ENCODE measurements at regions not wholly inside any gene's neighbourhood (a gene's known extent, or its start where the extent isn't known, plus 50 kb on each side); places are given as distances from the start of the nearest gene placed in this dataset.

DNA sequence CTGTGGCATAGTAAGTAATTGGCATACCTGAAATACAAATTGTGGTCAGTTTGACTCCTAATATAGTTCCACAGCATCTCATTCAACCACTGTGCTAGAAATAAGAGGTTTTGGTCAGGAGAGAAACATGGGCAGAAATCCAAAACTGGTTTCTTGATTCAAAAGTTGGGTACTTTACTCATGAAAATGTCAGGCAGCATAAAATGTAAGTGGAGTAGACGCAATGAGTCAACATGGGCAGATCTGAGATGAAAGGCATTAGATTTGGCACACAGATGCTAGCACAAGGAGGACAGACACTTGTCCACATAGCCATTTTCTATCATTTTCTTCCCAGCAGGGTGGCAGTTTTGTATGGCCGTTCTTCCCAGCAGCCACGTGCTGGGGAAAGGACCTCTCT lies 255.8 kb upstream of the CDIN1 start:
- H3K4me3 ChIP-seq (replicated peaks in 1 of 4; ENCODE audit: control extremely low read depth in 1 of 4, insufficient read depth in 1 of 4, low read depth in 3 of 4, low read length in 4 of 4) = no peak overlapping the region
- no peak overlapping the region for H2AFZ ChIP-seq (ENCODE audit: low read length)
- TF ChIP-seq, protein P1, sequence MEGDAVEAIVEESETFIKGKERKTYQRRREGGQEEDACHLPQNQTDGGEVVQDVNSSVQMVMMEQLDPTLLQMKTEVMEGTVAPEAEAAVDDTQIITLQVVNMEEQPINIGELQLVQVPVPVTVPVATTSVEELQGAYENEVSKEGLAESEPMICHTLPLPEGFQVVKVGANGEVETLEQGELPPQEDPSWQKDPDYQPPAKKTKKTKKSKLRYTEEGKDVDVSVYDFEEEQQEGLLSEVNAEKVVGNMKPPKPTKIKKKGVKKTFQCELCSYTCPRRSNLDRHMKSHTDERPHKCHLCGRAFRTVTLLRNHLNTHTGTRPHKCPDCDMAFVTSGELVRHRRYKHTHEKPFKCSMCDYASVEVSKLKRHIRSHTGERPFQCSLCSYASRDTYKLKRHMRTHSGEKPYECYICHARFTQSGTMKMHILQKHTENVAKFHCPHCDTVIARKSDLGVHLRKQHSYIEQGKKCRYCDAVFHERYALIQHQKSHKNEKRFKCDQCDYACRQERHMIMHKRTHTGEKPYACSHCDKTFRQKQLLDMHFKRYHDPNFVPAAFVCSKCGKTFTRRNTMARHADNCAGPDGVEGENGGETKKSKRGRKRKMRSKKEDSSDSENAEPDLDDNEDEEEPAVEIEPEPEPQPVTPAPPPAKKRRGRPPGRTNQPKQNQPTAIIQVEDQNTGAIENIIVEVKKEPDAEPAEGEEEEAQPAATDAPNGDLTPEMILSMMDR (conservative IDR thresholded peaks at IDR 0.05 in 1 of 2, IDR thresholded peaks at IDR 0.05 in 1 of 2; ENCODE audit: low read depth in 1 of 2, low read length in 2 of 2) = no peak
- no peak for TF ChIP-seq EZH2 (IDR thresholded peaks at IDR 0.05; ENCODE audit: low read length, missing control alignments)
- H3K4me1 ChIP-seq (ENCODE audit: control insufficient read depth, extremely low read depth, insufficient read depth, low read length) = no peaks in the 10 kb centered on the region
- no peaks in the 10 kb centered on the region for H3K27me3 ChIP-seq (ENCODE audit: control insufficient read depth, insufficient read depth, low read length)
- no peaks in the 10 kb centered on the region for H4K20me1 ChIP-seq (ENCODE audit: control insufficient read depth, extremely low read depth, insufficient read depth, low read length)
- no peaks in the 10 kb centered on the region for H3K9me3 ChIP-seq (ENCODE audit: control insufficient read depth, insufficient read depth, low read depth, low read length)
- no peaks in the 10 kb centered on the region for H3K36me3 ChIP-seq (ENCODE audit: control insufficient read depth, insufficient read depth, low read length)
- no peak overlapping the region for H3K4me2 ChIP-seq (ENCODE audit: extremely low read depth, insufficient read depth, low read length)
- H3K9ac ChIP-seq (ENCODE audit: insufficient read depth, low read length) = no peak overlapping the region
- H3K79me2 ChIP-seq (ENCODE audit: control insufficient read depth, insufficient read depth, low read length) = no peaks in the 10 kb centered on the region
- H3K27ac ChIP-seq (ENCODE audit: insufficient read depth, low read length) = no peak overlapping the region
- DNase-seq (ENCODE audit: low read depth in 2 of 2) = peak in 1 of 2 donors; percentile 80

DNA sequence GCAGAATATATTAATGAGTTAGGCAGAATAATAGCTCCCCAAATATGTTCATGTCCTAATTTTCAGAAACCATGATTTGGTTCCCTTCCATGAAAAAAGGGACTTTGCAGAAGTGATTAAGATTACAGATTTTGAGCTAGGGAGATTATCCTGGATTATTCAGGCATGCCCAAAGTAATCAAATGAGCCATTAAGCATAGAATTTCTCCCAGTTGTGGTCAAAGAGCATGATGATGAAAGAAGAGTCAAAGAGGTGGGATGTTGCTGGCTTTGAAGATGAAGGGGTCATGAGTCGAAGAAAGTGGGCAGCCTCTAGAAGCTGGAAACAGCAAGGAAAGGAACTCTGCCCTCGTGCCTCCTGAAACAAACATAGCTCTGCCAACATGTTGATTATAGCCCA lies 254.2 kb upstream of the CDIN1 start:
- TF ChIP-seq, protein P1 (conservative IDR thresholded peaks at IDR 0.05 in 1 of 2, IDR thresholded peaks at IDR 0.05 in 1 of 2; ENCODE audit: low read depth in 1 of 2, low read length in 2 of 2) = no peak
- no peak for TF ChIP-seq EZH2 (IDR thresholded peaks at IDR 0.05; ENCODE audit: low read length, missing control alignments)
- Histone ChIP-seq H3K79me2 (ENCODE audit: control insufficient read depth, insufficient read depth, low read length) (no peaks in the 10 kb centered on the region), H3K27me3 (ENCODE audit: control insufficient read depth, insufficient read depth, low read length) (no peaks in the 10 kb centered on the region), H3K4me3 (replicated peaks in 1 of 4; ENCODE audit: control extremely low read depth in 1 of 4, insufficient read depth in 1 of 4, low read depth in 3 of 4, low read length in 4 of 4) (no peak overlapping the region), H3K9me3 (ENCODE audit: control insufficient read depth, insufficient read depth, low read depth, low read length) (no peaks in the 10 kb centered on the region), H3K27ac (ENCODE audit: insufficient read depth, low read length) (no peak overlapping the region), H3K9ac (ENCODE audit: insufficient read depth, low read length) (no peak overlapping the region), H2AFZ (ENCODE audit: low read length) (no peak overlapping the region), H4K20me1 (ENCODE audit: control insufficient read depth, extremely low read depth, insufficient read depth, low read length) (no peaks in the 10 kb centered on the region), H3K4me2 (ENCODE audit: extremely low read depth, insufficient read depth, low read length) (no peak overlapping the region), H3K4me1 (ENCODE audit: control insufficient read depth, extremely low read depth, insufficient read depth, low read length) (no peaks in the 10 kb centered on the region), H3K36me3 (ENCODE audit: control insufficient read depth, insufficient read depth, low read length) (no peaks in the 10 kb centered on the region)
- no peak for DNase-seq (ENCODE audit: low read depth in 2 of 2)

DNA sequence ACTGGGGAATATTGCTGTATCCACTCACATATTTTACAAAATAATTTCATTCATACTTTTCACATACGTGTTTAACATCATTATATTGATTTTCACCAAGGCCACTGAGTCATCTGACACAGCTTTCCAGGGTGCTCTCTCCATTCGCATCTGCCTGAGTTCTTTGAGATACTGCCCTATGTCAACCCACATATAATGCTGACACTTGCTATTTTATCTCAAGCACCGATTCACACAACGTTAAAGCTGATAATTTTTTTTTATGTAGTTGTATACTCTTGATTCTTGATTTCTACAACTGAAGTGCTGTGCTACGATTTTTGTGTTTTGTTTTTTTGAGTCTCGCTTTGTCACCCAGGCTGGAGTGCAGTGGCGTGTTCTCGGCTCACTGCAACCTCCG lies 249.8 kb upstream of the CDIN1 start:
- Histone ChIP-seq H3K9me3 (ENCODE audit: control insufficient read depth, insufficient read depth, low read depth, low read length) (no peaks in the 10 kb centered on the region), H3K79me2 (ENCODE audit: control insufficient read depth, insufficient read depth, low read length) (no peaks in the 10 kb centered on the region), H3K36me3 (ENCODE audit: control insufficient read depth, insufficient read depth, low read length) (no peaks in the 10 kb centered on the region), H4K20me1 (ENCODE audit: control insufficient read depth, extremely low read depth, insufficient read depth, low read length) (no peaks in the 10 kb centered on the region), H3K4me2 (ENCODE audit: extremely low read depth, insufficient read depth, low read length) (no peak overlapping the region), H3K27ac (ENCODE audit: insufficient read depth, low read length) (no peak overlapping the region), H2AFZ (ENCODE audit: low read length) (no peak overlapping the region), H3K4me3 (replicated peaks in 1 of 4; ENCODE audit: control extremely low read depth in 1 of 4, insufficient read depth in 1 of 4, low read depth in 3 of 4, low read length in 4 of 4) (no peak overlapping the region), H3K9ac (ENCODE audit: insufficient read depth, low read length) (no peak overlapping the region), H3K4me1 (ENCODE audit: control insufficient read depth, extremely low read depth, insufficient read depth, low read length) (peaks cover 2% of the 10 kb centered on the region), H3K27me3 (ENCODE audit: control insufficient read depth, insufficient read depth, low read length) (no peaks in the 10 kb centered on the region)
- no peak for DNase-seq (ENCODE audit: low read depth in 2 of 2)
- TF ChIP-seq, protein P1 (conservative IDR thresholded peaks at IDR 0.05 in 1 of 2, IDR thresholded peaks at IDR 0.05 in 1 of 2; ENCODE audit: low read depth in 1 of 2, low read length in 2 of 2) = no peak
- TF ChIP-seq EZH2 (IDR thresholded peaks at IDR 0.05; ENCODE audit: low read length, missing control alignments) = no peak
